HG02759 (cell line): ENCODE measurements at regions not wholly inside any gene's neighbourhood (a gene's known extent, or its start where the extent isn't known, plus 50 kb on each side); places are given as distances from the start of the nearest gene placed in this dataset.
"Not testable (repeated sequence)": the region's sequence is repeated elsewhere in the genome, so short reads cannot be mapped to it uniquely, and the experiment has no call there.

Experiments
- ATAC-seq: cut with Tn5 transposase; IDR thresholded peaks from one replicate; pipeline ENCODE4 v1.9.1; 2021; ENCODE audit warnings: mild to moderate bottlenecking, moderate library complexity; ENCODE audit not compliant: unreplicated experiment

GRCh38 chr11:100528872-100529416 is 158.1 kb upstream of the ARHGAP42 start:
- ATAC-seq: no peak

GRCh38 chr11:100531290-100531689 is 155.8 kb upstream of the ARHGAP42 start:
- not testable (repeated sequence) for ATAC-seq

GRCh38 chr11:100536979-100537378 is 150.1 kb upstream of the ARHGAP42 start:
- no peak for ATAC-seq

GRCh38 chr11:100543386-100543785 is 143.7 kb upstream of the ARHGAP42 start:
- no peak for ATAC-seq

GRCh38 chr11:100545556-100545955 is 141.5 kb upstream of the ARHGAP42 start:
- ATAC-seq: no peak

GRCh38 chr11:100545970-100546369 is 141.1 kb upstream of the ARHGAP42 start:
- no peak for ATAC-seq

- ATAC-seq: no peak
Observed at GRCh38 chr11:100546714-100547113, 140.4 kb upstream of the ARHGAP42 start.

GRCh38 chr11:100550298-100550697 is 136.8 kb upstream of the ARHGAP42 start:
- no peak for ATAC-seq

GRCh38 chr11:100550912-100551632 is 136.0 kb upstream of the ARHGAP42 start:
- ATAC-seq: no peak

GRCh38 chr11:100555931-100556330 is 131.2 kb upstream of the ARHGAP42 start:
- no peak for ATAC-seq

- no peak for ATAC-seq
Observed at GRCh38 chr11:100556781-100557180, 130.3 kb upstream of the ARHGAP42 start.

GRCh38 chr11:100557830-100558611 is 129.1 kb upstream of the ARHGAP42 start:
- ATAC-seq: no peak

- no peak for ATAC-seq
Observed at GRCh38 chr11:100560606-100561005, 126.5 kb upstream of the ARHGAP42 start.

- no peak for ATAC-seq
Observed at GRCh38 chr11:100561323-100561722, 125.8 kb upstream of the ARHGAP42 start.

- ATAC-seq: no peak
Observed at GRCh38 chr11:100562128-100562527, 125.0 kb upstream of the ARHGAP42 start.

- no peak for ATAC-seq
Observed at GRCh38 chr11:100563541-100564280, 123.4 kb upstream of the ARHGAP42 start.

- ATAC-seq: no peak
Observed at GRCh38 chr11:100573911-100574513, 113.1 kb upstream of the ARHGAP42 start.

- ATAC-seq: no peak
Observed at GRCh38 chr11:100574894-100575769, 112.0 kb upstream of the ARHGAP42 start.

GRCh38 chr11:100575860-100576717 is 111.0 kb upstream of the ARHGAP42 start:
- ATAC-seq: peak; percentile 68
